GM12892 (cell line): ENCODE measurements at regions not wholly inside any gene's neighbourhood (a gene's known extent, or its start where the extent isn't known, plus 50 kb on each side); places are given as distances from the start of the nearest gene placed in this dataset.

Experiments used
- POLR2A ChIP-seq: IDR thresholded peaks from 2 replicates; pipeline ENCODE4 v1.6.1; 2011; ENCODE audit warnings: low read depth, low read length, control low read depth
- POLR2AphosphoS5 ChIP-seq: IDR thresholded peaks from 2 replicates; pipeline ENCODE4 v1.6.1; 2011; ENCODE audit warnings: low read depth, low read length, control low read depth
- TAF1 ChIP-seq: IDR thresholded peaks from 2 replicates; pipeline ENCODE4 v1.6.1; 2011; ENCODE audit warnings: low read depth, mild to moderate bottlenecking, control low read depth, low read length, borderline replicate concordance

DNA sequence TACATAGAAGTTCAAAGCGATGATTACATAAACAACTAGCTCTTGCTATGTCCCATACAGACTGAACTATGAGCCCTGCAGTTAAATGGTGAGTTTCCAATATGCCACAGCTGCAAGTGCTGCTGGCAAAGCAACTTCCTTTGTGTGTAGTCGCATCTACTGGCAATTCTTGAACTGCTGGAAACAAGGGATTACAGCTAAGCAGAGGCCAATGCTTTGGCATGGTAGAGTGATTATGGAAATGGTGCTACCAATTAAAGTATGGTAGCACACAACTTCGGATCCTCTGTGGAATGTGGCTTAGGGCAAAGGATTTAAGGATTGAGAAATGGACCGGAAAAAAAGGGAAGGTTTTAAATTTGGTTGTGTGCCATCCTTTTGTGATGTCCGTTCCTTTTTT, 856.6 kb downstream of the MAT2B start:
- TF ChIP-seq POLR2A (no peak), POLR2AphosphoS5 (no peak), TAF1 (no peak)
